HepG2 (cell line): ENCODE measurements at regions not wholly inside any gene's neighbourhood (a gene's known extent, or its start where the extent isn't known, plus 50 kb on each side); places are given as distances from the start of the nearest gene placed in this dataset.

Experiments used
- ATAC-seq: fragments of 200-7000 bp; cut with Tn5 transposase; 3 replicates; pipeline ENCODE4 v1.9.1; 2020; ENCODE audit warnings: mild to moderate bottlenecking, moderate library complexity
- BruUV-seq: library from RNA; stranded (reverse); fragments of 400-500 nt; replicated peaks from 2 replicates; lab custom pipeline; 2021; lab: Mats Ljungman, UMichigan
- CTCF ChIA-PET: fragments of 300-600 bp; formaldehyde crosslinking; extraction: SDS; loops from one replicate; lab custom pipeline; 2021; ENCODE audit warnings: low total read pairs, inconsistent platforms, low intra/inter-chr PET ratio; lab: Yijun Ruan, JAX
- POLR2A ChIA-PET: fragments of 350-600 bp; sonication (Branson Sonifier 250); formaldehyde crosslinking; loops from one replicate; lab custom pipeline; 2020; ENCODE audit warnings: antibody characterized with exemption, inconsistent platforms; lab: Yijun Ruan, JAX
- DNase-seq: peaks from one replicate; pipeline ENCODE4 v3.0.0-alpha.2; 2015; ENCODE audit warnings: low spot score
- FAIRE-seq: peaks from 3 replicates; lab custom pipeline; 2011; peaks lifted over from hg19 to GRCh38; lab: Jason Lieb, UNC
- H2AFZ ChIP-seq: one replicate; pipeline ENCODE4 v1.6.1; 2011; ENCODE audit warnings: low read length, inconsistent platforms
- H3K27ac ChIP-seq: fragments of 300-600 bp; 3 replicates; pipeline ENCODE4 v1.8.0; 2011; ENCODE audit warnings: mixed run types, mild to moderate bottlenecking, mixed read lengths, low read length, inconsistent platforms; ENCODE audit not compliant: insufficient read depth; ENCODE audit errors: extremely low read length
- H3K27me3 ChIP-seq, 2 experiments: fragments of 200-600 bp in 1 of 2; 2 replicates in 1 of 2; 3 replicates in 1 of 2; pipeline versions ENCODE4 v1.6.0 to v1.8.0; 2011; ENCODE audit warnings: low read length in 2 of 2, mild to moderate bottlenecking in 2 of 2, moderate library complexity in 2 of 2, inconsistent platforms in 1 of 2; ENCODE audit not compliant: insufficient read depth in 2 of 2, control insufficient read depth in 1 of 2
- H3K36me3 ChIP-seq, 2 experiments: fragments of 200-600 bp in 1 of 2; replicated peaks in 1 of 2; 2 replicates in 1 of 2; 3 replicates in 1 of 2; pipeline versions ENCODE4 v1.5.1 to v1.8.0; 2011; ENCODE audit warnings: low read length in 2 of 2, inconsistent platforms in 1 of 2; ENCODE audit not compliant: insufficient read depth in 2 of 2, control insufficient read depth in 1 of 2
- H3K4me1 ChIP-seq: 2 replicates; pipeline ENCODE4 v1.5.1; 2012; ENCODE audit warnings: low read length, inconsistent platforms; ENCODE audit not compliant: insufficient read depth
- H3K4me2 ChIP-seq: 2 replicates; pipeline ENCODE4 v1.6.0; 2011; ENCODE audit warnings: low read depth, low read length, inconsistent platforms
- H3K4me3 ChIP-seq, 3 experiments: fragments of 200-600 bp in 1 of 3; sonication (generic), shearing (Covaris generic) in 1 of 3; replicated peaks in 1 of 3; 2 replicates each; pipeline ENCODE4 v1.5.1; 2011 to 2016; ENCODE audit warnings: low read length in 3 of 3, inconsistent platforms in 2 of 3, low read depth in 2 of 3, mild to moderate bottlenecking in 2 of 3, control low read depth in 1 of 3, mixed read lengths in 1 of 3; ENCODE audit not compliant: insufficient read depth in 1 of 3
- H3K79me2 ChIP-seq: one replicate; pipeline ENCODE4 v1.6.1; 2011; ENCODE audit warnings: low read length, inconsistent platforms; ENCODE audit not compliant: insufficient read depth
- H3K9ac ChIP-seq: 2 replicates; pipeline ENCODE4 v1.6.0; 2011; ENCODE audit warnings: mild to moderate bottlenecking, low read depth, low read length, inconsistent platforms; ENCODE audit not compliant: insufficient read depth
- H3K9me3 ChIP-seq: 2 replicates; pipeline ENCODE4 v1.5.1; 2012; ENCODE audit warnings: mild to moderate bottlenecking, low read length
- H4K20me1 ChIP-seq: 2 replicates; pipeline ENCODE4 v1.6.0; 2011; ENCODE audit warnings: inconsistent platforms, mild to moderate bottlenecking, low read length, moderate library complexity; ENCODE audit not compliant: insufficient read depth
- ATF7 ChIP-seq, 2 experiments: fragments of 450-650 bp in 1 of 2; sonication (generic) in 1 of 2; formaldehyde crosslinking in 1 of 2; IDR thresholded peaks; 2 replicates each; pipeline versions ENCODE4 v1.4.0 to v1.6.1; 2016 to 2020; ENCODE audit warnings: antibody characterized with exemption in 1 of 2, mild to moderate bottlenecking in 1 of 2, missing genetic modification reagents in 1 of 2
- ETV5 ChIP-seq: IDR thresholded peaks from 2 replicates; pipeline ENCODE4 v1.6.1; 2018; ENCODE audit warnings: missing biosample characterization, missing genetic modification reagents, inconsistent platforms, borderline replicate concordance
- JUND ChIP-seq: sonication (generic); formaldehyde crosslinking; IDR thresholded peaks from 2 replicates; pipeline ENCODE4 v1.8.0; 2022; ENCODE audit warnings: mild to moderate bottlenecking, missing genetic modification reagents
- MAFK ChIP-seq, 2 experiments: IDR thresholded peaks in 1 of 2; conservative IDR thresholded peaks in 1 of 2; 2 replicates each; pipeline ENCODE4 v1.6.1; 2011; ENCODE audit warnings: improper control_type of control experiment in 2 of 2, low read length in 2 of 2
- ZKSCAN8 ChIP-seq: IDR thresholded peaks from 2 replicates; pipeline ENCODE4 v1.6.1; 2016; ENCODE audit warnings: borderline replicate concordance, missing genetic modification reagents, missing compliant biosample characterization
- ZNF138 ChIP-seq: sonication (generic); formaldehyde crosslinking; IDR thresholded peaks from 2 replicates; pipeline ENCODE4 v1.5.0; 2020; ENCODE audit warnings: mild to moderate bottlenecking, low read depth, missing genetic modification reagents
- ZNF556 ChIP-seq: sonication (generic); formaldehyde crosslinking; IDR thresholded peaks from 2 replicates; pipeline ENCODE4 v1.4.0; 2020; ENCODE audit warnings: mild to moderate bottlenecking, missing genetic modification reagents, borderline replicate concordance
- WGBS: methylation state at CpG from one replicate; pipeline ENCODE4 v1.1.6; 2017; ENCODE audit warnings: low lambda C conversion rate; 5-methylcytosine and 5-hydroxymethylcytosine counted together
- in situ Hi-C: cut with HindIII; loops from 2 replicates; pipeline ENCODE4 v1.10.0; 2017; ENCODE audit warnings: low pct_unique_long_range_greater_than_20kb; ENCODE audit not compliant: extremely low pct_ligation_motif_present
- intact Hi-C: fragments of 100-400 bp; cut with micrococcal nuclease; formaldehyde crosslinking; loops from one replicate; pipeline ENCODE4 v1.10.0; 2022; ENCODE audit not compliant: unreplicated experiment
- TF ChIP-seq, protein P1 (sequence below): sonication (generic); formaldehyde crosslinking; conservative IDR thresholded peaks from 2 replicates; pipeline ENCODE4 v1.4.0; 2020; ENCODE audit warnings: missing genetic modification reagents
- TF ChIP-seq, protein P2 (sequence below): sonication (generic); formaldehyde crosslinking; IDR thresholded peaks from 2 replicates; pipeline ENCODE4 v1.5.1; 2020; ENCODE audit warnings: mild to moderate bottlenecking, missing genetic modification reagents, moderate library complexity
- TF ChIP-seq, protein P3 (sequence below): sonication (generic); formaldehyde crosslinking; IDR thresholded peaks from 2 replicates; pipeline ENCODE4 v1.4.0; 2020; ENCODE audit warnings: missing genetic modification reagents

DNA sequence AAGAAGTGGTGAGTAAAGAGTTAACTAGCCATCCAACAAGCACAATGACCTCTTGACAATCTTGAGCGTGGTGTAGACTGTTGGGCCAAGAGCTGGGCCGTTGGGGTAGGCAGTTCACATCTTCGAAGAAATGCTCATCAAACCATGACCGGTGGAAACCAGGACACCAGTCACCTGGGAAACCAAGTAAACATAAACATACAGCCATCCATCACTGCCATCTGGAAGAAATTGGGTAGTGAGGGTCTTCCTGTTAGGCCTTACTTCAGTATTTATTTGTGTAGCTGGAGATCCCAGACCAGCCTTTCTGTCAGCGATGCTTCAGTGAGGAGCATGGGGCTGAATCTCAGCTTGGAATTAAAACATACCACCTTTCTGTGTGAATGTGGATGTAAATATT, 108.1 kb upstream of the HAO2 start (continued):
- TF ChIP-seq, protein P1, sequence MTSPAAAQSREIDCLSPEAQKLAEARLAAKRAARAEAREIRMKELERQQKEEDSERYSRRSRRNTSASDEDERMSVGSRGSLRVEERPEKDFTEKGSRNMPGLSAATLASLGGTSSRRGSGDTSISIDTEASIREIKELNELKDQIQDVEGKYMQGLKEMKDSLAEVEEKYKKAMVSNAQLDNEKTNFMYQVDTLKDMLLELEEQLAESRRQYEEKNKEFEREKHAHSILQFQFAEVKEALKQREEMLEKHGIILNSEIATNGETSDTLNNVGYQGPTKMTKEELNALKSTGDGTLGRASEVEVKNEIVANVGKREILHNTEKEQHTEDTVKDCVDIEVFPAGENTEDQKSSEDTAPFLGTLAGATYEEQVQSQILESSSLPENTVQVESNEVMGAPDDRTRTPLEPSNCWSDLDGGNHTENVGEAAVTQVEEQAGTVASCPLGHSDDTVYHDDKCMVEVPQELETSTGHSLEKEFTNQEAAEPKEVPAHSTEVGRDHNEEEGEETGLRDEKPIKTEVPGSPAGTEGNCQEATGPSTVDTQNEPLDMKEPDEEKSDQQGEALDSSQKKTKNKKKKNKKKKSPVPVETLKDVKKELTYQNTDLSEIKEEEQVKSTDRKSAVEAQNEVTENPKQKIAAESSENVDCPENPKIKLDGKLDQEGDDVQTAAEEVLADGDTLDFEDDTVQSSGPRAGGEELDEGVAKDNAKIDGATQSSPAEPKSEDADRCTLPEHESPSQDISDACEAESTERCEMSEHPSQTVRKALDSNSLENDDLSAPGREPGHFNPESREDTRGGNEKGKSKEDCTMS: no peak
- TF ChIP-seq ATF7 (IDR thresholded peaks at IDR 0.05): no peak
- no peak for TF ChIP-seq ATF7 (CRISPR knock-in tag; IDR thresholded peaks at IDR 0.05)
- no peak for TF ChIP-seq MAFK (conservative IDR thresholded peaks at IDR 0.05 in 1 of 2, IDR thresholded peaks at IDR 0.05 in 1 of 2; ENCODE audit: low read length in 2 of 2)
- TF ChIP-seq JUND: no peak
- TF ChIP-seq ZKSCAN8 (CRISPR knock-in tag): no peak
- no peak for TF ChIP-seq ETV5 (CRISPR knock-in tag)
- no peak for TF ChIP-seq ZNF556 (CRISPR knock-in tag)
- TF ChIP-seq ZNF138 (CRISPR knock-in tag): no peak

DNA sequence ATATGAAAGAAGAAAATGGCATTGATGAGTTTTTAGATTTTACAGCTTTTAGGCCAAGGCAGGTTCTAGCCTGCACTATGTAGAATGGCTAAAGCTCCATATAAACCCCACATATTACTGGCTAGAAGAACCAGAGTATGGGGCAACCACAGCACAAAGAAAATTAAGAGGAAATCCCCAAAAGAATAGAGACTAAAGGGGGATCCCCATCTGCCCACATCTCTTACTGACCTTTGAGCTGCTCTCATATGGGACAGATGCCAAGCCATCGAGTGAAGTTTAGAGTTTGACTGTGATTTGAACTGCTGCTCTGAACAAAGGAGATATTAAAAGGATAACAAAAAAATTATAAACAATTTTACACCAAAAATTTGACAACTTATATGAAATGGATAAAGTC, 102.2 kb upstream of the HAO2 start:
- Histone ChIP-seq H3K27me3 (no peaks in the 10 kb centered on the region), H3K4me3 (no peak overlapping the region), H3K9ac (no peak overlapping the region), H3K36me3 (no peaks in the 10 kb centered on the region), H3K4me2 (no peak overlapping the region), H2AFZ (no peak overlapping the region), H4K20me1 (no peaks in the 10 kb centered on the region), H3K9me3 (no peaks in the 10 kb centered on the region), H3K79me2 (no peaks in the 10 kb centered on the region), H3K27ac (no peak overlapping the region), H3K4me1 (no peaks in the 10 kb centered on the region)
- ATAC-seq: no peak
- 7% methylated on average over 1 of the region's 1 CpG for WGBS
- FAIRE-seq: no peak
- intact Hi-C loops (no loop called here), in situ Hi-C loops (no loop called here)
- POLR2A ChIA-PET: no interaction called here
- BruUV-seq: no TSS peak
- CTCF ChIA-PET: no interaction called here
- peak; percentile 10 for DNase-seq
- TF ChIP-seq, protein P2, sequence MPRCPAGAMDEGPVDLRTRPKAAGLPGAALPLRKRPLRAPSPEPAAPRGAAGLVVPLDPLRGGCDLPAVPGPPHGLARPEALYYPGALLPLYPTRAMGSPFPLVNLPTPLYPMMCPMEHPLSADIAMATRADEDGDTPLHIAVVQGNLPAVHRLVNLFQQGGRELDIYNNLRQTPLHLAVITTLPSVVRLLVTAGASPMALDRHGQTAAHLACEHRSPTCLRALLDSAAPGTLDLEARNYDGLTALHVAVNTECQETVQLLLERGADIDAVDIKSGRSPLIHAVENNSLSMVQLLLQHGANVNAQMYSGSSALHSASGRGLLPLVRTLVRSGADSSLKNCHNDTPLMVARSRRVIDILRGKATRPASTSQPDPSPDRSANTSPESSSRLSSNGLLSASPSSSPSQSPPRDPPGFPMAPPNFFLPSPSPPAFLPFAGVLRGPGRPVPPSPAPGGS: no peak
- TF ChIP-seq, protein P1: no peak
- TF ChIP-seq JUND: no peak
- TF ChIP-seq, protein P3, sequence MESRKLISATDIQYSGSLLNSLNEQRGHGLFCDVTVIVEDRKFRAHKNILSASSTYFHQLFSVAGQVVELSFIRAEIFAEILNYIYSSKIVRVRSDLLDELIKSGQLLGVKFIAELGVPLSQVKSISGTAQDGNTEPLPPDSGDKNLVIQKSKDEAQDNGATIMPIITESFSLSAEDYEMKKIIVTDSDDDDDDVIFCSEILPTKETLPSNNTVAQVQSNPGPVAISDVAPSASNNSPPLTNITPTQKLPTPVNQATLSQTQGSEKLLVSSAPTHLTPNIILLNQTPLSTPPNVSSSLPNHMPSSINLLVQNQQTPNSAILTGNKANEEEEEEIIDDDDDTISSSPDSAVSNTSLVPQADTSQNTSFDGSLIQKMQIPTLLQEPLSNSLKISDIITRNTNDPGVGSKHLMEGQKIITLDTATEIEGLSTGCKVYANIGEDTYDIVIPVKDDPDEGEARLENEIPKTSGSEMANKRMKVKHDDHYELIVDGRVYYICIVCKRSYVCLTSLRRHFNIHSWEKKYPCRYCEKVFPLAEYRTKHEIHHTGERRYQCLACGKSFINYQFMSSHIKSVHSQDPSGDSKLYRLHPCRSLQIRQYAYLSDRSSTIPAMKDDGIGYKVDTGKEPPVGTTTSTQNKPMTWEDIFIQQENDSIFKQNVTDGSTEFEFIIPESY (CRISPR knock-in tag): no peak
